WTC11 (cell line): ENCODE measurements at regions not wholly inside any gene's neighbourhood (a gene's known extent, or its start where the extent isn't known, plus 50 kb on each side); places are given as distances from the start of the nearest gene placed in this dataset.

Experiments used
- ATAC-seq: fragments of 200-7000 bp; cut with Tn5 transposase; 2 replicates; pipeline ENCODE4 v1.10.0; 2021; ENCODE audit warnings: mild to moderate bottlenecking, moderate library complexity
- CTCF ChIA-PET: fragments of 300-600 bp; sonication (Branson Sonifier 250); formaldehyde crosslinking; loops from one replicate; lab custom pipeline; 2021; ENCODE audit warnings: antibody characterized with exemption; lab: Charles Lee
- POLR2A ChIA-PET: fragments of 350-600 bp; sonication (Branson Sonifier 250); formaldehyde crosslinking; loops from one replicate; lab custom pipeline; 2021; ENCODE audit warnings: antibody characterized with exemption; lab: Charles Lee
- DNase-seq: peaks from one replicate; pipeline ENCODE4 v3.0.0; 2021; ENCODE audit warnings: low spot score
- H3K27ac Mint-ChIP-seq: 2 replicates; pipeline ENCODE4 v1.8.0; 2021; ENCODE audit warnings: mixed read lengths
- H3K27me3 Mint-ChIP-seq: 2 replicates; pipeline ENCODE4 v1.8.0; 2021; ENCODE audit warnings: low read depth, mild to moderate bottlenecking, moderate library complexity, mixed read lengths
- H3K36me3 Mint-ChIP-seq: 2 replicates; pipeline ENCODE4 v1.8.0; 2021; ENCODE audit warnings: mixed read lengths
- H3K4me1 Mint-ChIP-seq: 2 replicates; pipeline ENCODE4 v1.8.0; 2022; ENCODE audit warnings: mixed read lengths
- H3K4me3 Mint-ChIP-seq: 2 replicates; pipeline ENCODE4 v1.8.0; 2021; ENCODE audit warnings: mild to moderate bottlenecking, moderate library complexity, mixed read lengths
- H3K9me3 Mint-ChIP-seq: 2 replicates; pipeline ENCODE4 v1.8.0; 2021; ENCODE audit warnings: mixed read lengths
- CBFB ChIP-seq: sonication (generic); formaldehyde crosslinking; IDR thresholded peaks from 2 replicates; pipeline ENCODE4 v1.8.1; 2022; ENCODE audit warnings: mild to moderate bottlenecking, low read depth, missing genetic modification reagents
- CREB1 ChIP-seq: sonication (generic); formaldehyde crosslinking; IDR thresholded peaks from 2 replicates; pipeline ENCODE4 v1.8.0; 2023; ENCODE audit warnings: mild to moderate bottlenecking, missing genetic modification reagents
- ESRRA ChIP-seq: sonication (generic); formaldehyde crosslinking; IDR thresholded peaks from 2 replicates; pipeline ENCODE4 v1.8.1; 2022; ENCODE audit warnings: mild to moderate bottlenecking, missing genetic modification reagents, borderline replicate concordance
- GTF2I ChIP-seq: fragments of 250-450 bp; sonication (Bioruptor Pico); conservative IDR thresholded peaks from 2 replicates; pipeline ENCODE4 v1.4.0; 2021; ENCODE audit warnings: mild to moderate bottlenecking
- IRF2 ChIP-seq: sonication (generic); formaldehyde crosslinking; IDR thresholded peaks from 2 replicates; pipeline ENCODE4 v1.8.0; 2022; ENCODE audit warnings: low read depth, missing genetic modification reagents, borderline replicate concordance
- NFATC4 ChIP-seq: fragments of 250-450 bp; sonication (Bioruptor Pico); IDR thresholded peaks from 2 replicates; pipeline ENCODE4 v1.9.0; 2021; ENCODE audit warnings: mild to moderate bottlenecking
- NFE2L1 ChIP-seq: sonication (generic); formaldehyde crosslinking; IDR thresholded peaks from 2 replicates; pipeline ENCODE4 v1.8.1; 2023; ENCODE audit warnings: missing genetic modification reagents
- NR2C2 ChIP-seq: sonication (generic); formaldehyde crosslinking; IDR thresholded peaks from 2 replicates; pipeline ENCODE4 v1.8.0; 2022; ENCODE audit warnings: mild to moderate bottlenecking, missing genetic modification reagents
- SMAD3 ChIP-seq: sonication (generic); formaldehyde crosslinking; IDR thresholded peaks from 2 replicates; pipeline ENCODE4 v1.8.0; 2022; ENCODE audit warnings: missing genetic modification reagents, mild to moderate bottlenecking, borderline replicate concordance
- SMAD4 ChIP-seq: sonication (generic); formaldehyde crosslinking; IDR thresholded peaks from 2 replicates; pipeline ENCODE4 v1.8.0; 2022; ENCODE audit warnings: mild to moderate bottlenecking, missing genetic modification reagents
- SOX15 ChIP-seq: fragments of 250-450 bp; sonication (Bioruptor Pico); IDR thresholded peaks from 2 replicates; pipeline ENCODE4 v1.9.0; 2021; ENCODE audit warnings: mild to moderate bottlenecking
- TEAD4 ChIP-seq: sonication (generic); formaldehyde crosslinking; IDR thresholded peaks from 2 replicates; pipeline ENCODE4 v1.8.0; 2022; ENCODE audit warnings: mild to moderate bottlenecking, missing genetic modification reagents
- ZBTB21 ChIP-seq: sonication (generic); formaldehyde crosslinking; IDR thresholded peaks from 2 replicates; pipeline ENCODE4 v1.8.1; 2023; ENCODE audit warnings: mild to moderate bottlenecking, missing genetic modification reagents, borderline replicate concordance
- ZNF232 ChIP-seq: sonication (generic); formaldehyde crosslinking; IDR thresholded peaks from 2 replicates; pipeline ENCODE4 v1.8.0; 2022; ENCODE audit warnings: mild to moderate bottlenecking, missing genetic modification reagents
- ZNF671 ChIP-seq: fragments of 250-450 bp; sonication (Bioruptor Pico); IDR thresholded peaks from 2 replicates; pipeline ENCODE4 v1.8.0; 2021; ENCODE audit warnings: mild to moderate bottlenecking
- TF ChIP-seq, protein P1 (sequence below): sonication (generic); formaldehyde crosslinking; IDR thresholded peaks from 2 replicates; pipeline ENCODE4 v1.8.1; 2022; ENCODE audit warnings: missing genetic modification reagents, borderline replicate concordance
- TF ChIP-seq, protein P2 (sequence below): sonication (generic); formaldehyde crosslinking; IDR thresholded peaks from 2 replicates; pipeline ENCODE4 v1.8.1; 2022; ENCODE audit warnings: low read depth, missing genetic modification reagents, borderline replicate concordance
- TF ChIP-seq, protein P3 (sequence below): sonication (generic); formaldehyde crosslinking; IDR thresholded peaks from 2 replicates; pipeline ENCODE4 v1.8.1; 2023; ENCODE audit warnings: mild to moderate bottlenecking, missing genetic modification reagents, borderline replicate concordance
- TF ChIP-seq, protein P4 (sequence below): sonication (generic); formaldehyde crosslinking; IDR thresholded peaks from 2 replicates; pipeline ENCODE4 v1.8.1; 2023; ENCODE audit warnings: mild to moderate bottlenecking, missing genetic modification reagents, moderate library complexity
- TF ChIP-seq, protein P5 (sequence below): sonication (generic); formaldehyde crosslinking; IDR thresholded peaks from 2 replicates; pipeline ENCODE4 v1.8.1; 2023; ENCODE audit warnings: mild to moderate bottlenecking, missing genetic modification reagents, moderate library complexity
- TF ChIP-seq, protein P6 (sequence below): fragments of 250-450 bp; sonication (Bioruptor Pico); IDR thresholded peaks from 2 replicates; pipeline ENCODE4 v1.9.0; 2021; ENCODE audit warnings: mild to moderate bottlenecking, borderline replicate concordance

DNA sequence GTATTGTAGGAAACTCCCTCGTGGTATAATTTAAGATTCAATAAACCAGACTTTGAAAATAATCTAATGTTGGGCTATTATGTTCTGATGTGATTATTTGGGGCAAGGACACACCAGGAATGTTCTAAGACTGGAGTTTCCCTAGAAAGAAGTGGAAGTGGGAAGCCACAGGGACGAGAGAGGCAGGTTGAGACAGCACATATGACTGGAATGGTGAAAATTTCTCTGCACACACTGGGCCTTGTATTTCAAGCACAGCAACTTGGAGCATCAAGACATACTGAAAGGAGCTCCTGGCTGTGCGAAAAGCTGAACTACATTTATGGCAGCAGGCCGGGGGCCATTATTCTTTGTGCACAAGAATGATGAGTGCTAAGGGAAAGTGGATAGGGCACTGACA, 98.2 kb downstream of the CETN3 start (continued):
- TF ChIP-seq, protein P1, sequence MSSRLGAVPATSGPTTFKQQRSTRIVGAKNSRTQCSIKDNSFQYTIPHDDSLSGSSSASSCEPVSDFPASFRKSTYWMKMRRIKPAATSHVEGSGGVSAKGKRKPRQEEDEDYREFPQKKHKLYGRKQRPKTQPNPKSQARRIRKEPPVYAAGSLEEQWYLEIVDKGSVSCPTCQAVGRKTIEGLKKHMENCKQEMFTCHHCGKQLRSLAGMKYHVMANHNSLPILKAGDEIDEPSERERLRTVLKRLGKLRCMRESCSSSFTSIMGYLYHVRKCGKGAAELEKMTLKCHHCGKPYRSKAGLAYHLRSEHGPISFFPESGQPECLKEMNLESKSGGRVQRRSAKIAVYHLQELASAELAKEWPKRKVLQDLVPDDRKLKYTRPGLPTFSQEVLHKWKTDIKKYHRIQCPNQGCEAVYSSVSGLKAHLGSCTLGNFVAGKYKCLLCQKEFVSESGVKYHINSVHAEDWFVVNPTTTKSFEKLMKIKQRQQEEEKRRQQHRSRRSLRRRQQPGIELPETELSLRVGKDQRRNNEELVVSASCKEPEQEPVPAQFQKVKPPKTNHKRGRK (CRISPR knock-in tag), result no peak
- TF ChIP-seq IRF2 (CRISPR knock-in tag) (no peak), NFATC4 (CRISPR knock-in tag) (no peak), CBFB (CRISPR knock-in tag) (no peak), GTF2I (CRISPR knock-in tag) (no peak)
- TF ChIP-seq, protein P2, sequence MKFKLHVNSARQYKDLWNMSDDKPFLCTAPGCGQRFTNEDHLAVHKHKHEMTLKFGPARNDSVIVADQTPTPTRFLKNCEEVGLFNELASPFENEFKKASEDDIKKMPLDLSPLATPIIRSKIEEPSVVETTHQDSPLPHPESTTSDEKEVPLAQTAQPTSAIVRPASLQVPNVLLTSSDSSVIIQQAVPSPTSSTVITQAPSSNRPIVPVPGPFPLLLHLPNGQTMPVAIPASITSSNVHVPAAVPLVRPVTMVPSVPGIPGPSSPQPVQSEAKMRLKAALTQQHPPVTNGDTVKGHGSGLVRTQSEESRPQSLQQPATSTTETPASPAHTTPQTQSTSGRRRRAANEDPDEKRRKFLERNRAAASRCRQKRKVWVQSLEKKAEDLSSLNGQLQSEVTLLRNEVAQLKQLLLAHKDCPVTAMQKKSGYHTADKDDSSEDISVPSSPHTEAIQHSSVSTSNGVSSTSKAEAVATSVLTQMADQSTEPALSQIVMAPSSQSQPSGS (CRISPR knock-in tag), result no peak
- TF ChIP-seq, all 79 proteins: peak for 0

DNA sequence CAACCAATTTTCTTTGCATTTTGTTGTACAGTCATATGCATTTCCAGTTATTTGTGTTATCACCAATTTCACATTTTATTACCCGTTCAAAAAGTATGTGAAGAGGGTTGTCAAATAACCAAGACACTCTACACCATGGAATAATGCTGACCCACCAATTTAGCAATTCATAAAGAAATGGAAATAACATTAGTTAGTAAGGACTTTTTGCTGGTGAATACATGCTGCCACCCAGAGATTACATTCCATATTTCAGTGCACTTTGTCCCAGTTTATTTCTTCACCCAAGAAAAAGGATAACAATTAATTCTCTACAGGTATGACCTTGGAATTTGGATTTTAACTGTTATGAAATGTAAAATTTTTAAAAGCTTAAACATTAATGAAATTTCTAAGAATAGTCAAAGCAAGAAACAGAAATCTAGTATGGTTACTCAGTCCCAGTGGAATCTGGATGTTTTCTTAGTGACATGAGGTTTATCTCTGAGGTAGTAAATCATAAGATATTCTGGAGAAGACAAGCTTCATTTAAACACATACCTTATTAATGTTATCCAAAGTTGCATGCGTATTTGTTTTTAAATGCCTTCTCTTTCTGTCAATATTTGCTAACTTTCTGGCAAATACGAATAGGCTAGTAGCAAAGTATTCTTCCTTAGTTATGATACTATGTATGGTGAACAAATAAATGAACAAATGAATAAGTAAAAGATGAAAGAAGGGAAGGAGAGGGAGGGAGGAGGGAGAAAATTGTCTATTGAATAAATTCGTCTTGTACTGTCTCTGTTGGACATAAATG, 100.6 kb downstream of the CETN3 start:
- Mint-ChIP-seq H3K36me3 (no peaks in the 10 kb centered on the region), H3K27me3 (no peaks in the 10 kb centered on the region), H3K4me1 (peaks cover 24% of the 10 kb centered on the region), H3K4me3 (no peak overlapping the region)
- ATAC-seq, result no peak
- CTCF ChIA-PET, result no interaction called here
- POLR2A ChIA-PET, result no interaction called here
- no peak for DNase-seq
- TF ChIP-seq ZNF232 (CRISPR knock-in tag) (no peak), ZNF671 (CRISPR knock-in tag) (no peak), ESRRA (no peak), SMAD4 (CRISPR knock-in tag) (no peak), CBFB (CRISPR knock-in tag) (no peak), TEAD4 (no peak), NFE2L1 (CRISPR knock-in tag) (no peak), SOX15 (CRISPR knock-in tag) (no peak), SMAD3 (CRISPR knock-in tag) (no peak), CREB1 (CRISPR knock-in tag) (no peak), ZBTB21 (CRISPR knock-in tag) (no peak), NR2C2 (CRISPR knock-in tag) (no peak)
- TF ChIP-seq, protein P3, sequence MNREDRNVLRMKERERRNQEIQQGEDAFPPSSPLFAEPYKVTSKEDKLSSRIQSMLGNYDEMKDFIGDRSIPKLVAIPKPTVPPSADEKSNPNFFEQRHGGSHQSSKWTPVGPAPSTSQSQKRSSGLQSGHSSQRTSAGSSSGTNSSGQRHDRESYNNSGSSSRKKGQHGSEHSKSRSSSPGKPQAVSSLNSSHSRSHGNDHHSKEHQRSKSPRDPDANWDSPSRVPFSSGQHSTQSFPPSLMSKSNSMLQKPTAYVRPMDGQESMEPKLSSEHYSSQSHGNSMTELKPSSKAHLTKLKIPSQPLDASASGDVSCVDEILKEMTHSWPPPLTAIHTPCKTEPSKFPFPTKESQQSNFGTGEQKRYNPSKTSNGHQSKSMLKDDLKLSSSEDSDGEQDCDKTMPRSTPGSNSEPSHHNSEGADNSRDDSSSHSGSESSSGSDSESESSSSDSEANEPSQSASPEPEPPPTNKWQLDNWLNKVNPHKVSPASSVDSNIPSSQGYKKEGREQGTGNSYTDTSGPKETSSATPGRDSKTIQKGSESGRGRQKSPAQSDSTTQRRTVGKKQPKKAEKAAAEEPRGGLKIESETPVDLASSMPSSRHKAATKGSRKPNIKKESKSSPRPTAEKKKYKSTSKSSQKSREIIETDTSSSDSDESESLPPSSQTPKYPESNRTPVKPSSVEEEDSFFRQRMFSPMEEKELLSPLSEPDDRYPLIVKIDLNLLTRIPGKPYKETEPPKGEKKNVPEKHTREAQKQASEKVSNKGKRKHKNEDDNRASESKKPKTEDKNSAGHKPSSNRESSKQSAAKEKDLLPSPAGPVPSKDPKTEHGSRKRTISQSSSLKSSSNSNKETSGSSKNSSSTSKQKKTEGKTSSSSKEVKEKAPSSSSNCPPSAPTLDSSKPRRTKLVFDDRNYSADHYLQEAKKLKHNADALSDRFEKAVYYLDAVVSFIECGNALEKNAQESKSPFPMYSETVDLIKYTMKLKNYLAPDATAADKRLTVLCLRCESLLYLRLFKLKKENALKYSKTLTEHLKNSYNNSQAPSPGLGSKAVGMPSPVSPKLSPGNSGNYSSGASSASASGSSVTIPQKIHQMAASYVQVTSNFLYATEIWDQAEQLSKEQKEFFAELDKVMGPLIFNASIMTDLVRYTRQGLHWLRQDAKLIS (CRISPR knock-in tag), result no peak
- TF ChIP-seq, protein P4, sequence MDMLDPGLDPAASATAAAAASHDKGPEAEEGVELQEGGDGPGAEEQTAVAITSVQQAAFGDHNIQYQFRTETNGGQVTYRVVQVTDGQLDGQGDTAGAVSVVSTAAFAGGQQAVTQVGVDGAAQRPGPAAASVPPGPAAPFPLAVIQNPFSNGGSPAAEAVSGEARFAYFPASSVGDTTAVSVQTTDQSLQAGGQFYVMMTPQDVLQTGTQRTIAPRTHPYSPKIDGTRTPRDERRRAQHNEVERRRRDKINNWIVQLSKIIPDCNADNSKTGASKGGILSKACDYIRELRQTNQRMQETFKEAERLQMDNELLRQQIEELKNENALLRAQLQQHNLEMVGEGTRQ (CRISPR knock-in tag), result no peak
- TF ChIP-seq, protein P5, sequence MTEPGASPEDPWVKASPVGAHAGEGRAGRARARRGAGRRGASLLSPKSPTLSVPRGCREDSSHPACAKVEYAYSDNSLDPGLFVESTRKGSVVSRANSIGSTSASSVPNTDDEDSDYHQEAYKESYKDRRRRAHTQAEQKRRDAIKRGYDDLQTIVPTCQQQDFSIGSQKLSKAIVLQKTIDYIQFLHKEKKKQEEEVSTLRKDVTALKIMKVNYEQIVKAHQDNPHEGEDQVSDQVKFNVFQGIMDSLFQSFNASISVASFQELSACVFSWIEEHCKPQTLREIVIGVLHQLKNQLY, result no peak
- TF ChIP-seq, protein P6, sequence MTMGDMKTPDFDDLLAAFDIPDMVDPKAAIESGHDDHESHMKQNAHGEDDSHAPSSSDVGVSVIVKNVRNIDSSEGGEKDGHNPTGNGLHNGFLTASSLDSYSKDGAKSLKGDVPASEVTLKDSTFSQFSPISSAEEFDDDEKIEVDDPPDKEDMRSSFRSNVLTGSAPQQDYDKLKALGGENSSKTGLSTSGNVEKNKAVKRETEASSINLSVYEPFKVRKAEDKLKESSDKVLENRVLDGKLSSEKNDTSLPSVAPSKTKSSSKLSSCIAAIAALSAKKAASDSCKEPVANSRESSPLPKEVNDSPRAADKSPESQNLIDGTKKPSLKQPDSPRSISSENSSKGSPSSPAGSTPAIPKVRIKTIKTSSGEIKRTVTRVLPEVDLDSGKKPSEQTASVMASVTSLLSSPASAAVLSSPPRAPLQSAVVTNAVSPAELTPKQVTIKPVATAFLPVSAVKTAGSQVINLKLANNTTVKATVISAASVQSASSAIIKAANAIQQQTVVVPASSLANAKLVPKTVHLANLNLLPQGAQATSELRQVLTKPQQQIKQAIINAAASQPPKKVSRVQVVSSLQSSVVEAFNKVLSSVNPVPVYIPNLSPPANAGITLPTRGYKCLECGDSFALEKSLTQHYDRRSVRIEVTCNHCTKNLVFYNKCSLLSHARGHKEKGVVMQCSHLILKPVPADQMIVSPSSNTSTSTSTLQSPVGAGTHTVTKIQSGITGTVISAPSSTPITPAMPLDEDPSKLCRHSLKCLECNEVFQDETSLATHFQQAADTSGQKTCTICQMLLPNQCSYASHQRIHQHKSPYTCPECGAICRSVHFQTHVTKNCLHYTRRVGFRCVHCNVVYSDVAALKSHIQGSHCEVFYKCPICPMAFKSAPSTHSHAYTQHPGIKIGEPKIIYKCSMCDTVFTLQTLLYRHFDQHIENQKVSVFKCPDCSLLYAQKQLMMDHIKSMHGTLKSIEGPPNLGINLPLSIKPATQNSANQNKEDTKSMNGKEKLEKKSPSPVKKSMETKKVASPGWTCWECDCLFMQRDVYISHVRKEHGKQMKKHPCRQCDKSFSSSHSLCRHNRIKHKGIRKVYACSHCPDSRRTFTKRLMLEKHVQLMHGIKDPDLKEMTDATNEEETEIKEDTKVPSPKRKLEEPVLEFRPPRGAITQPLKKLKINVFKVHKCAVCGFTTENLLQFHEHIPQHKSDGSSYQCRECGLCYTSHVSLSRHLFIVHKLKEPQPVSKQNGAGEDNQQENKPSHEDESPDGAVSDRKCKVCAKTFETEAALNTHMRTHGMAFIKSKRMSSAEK (CRISPR knock-in tag), result no peak
- TF ChIP-seq, all 79 proteins: peak for 0
- peaks cover 5% of the 10 kb centered on the region; the same call in 1 of the 2 replicates for H3K9me3 Mint-ChIP-seq
- H3K27ac Mint-ChIP-seq, result no peak overlapping the region
